Colonic mucosa (tissue), 4 donors: ENCODE measurements at regions not wholly inside any gene's neighbourhood (a gene's known extent, or its start where the extent isn't known, plus 50 kb on each side); places are given as distances from the start of the nearest gene placed in this dataset.

Experiments used
- DNase-seq: peaks from one replicate; pipeline ENCODE4 v3.0.0-alpha.2; 2020
- H3K27ac ChIP-seq: fragments of 200-600 bp; one replicate; pipeline ENCODE4 v1.8.0; 2021
- H3K27me3 ChIP-seq: fragments of 200-600 bp; one replicate; pipeline ENCODE4 v1.8.0; 2021
- H3K36me3 ChIP-seq: fragments of 200-600 bp; one replicate; pipeline ENCODE4 v1.8.0; 2021
- H3K4me1 ChIP-seq: fragments of 200-600 bp; one replicate; pipeline ENCODE4 v1.8.0; 2021; ENCODE audit warnings: mild to moderate bottlenecking
- H3K4me3 ChIP-seq: fragments of 200-600 bp; one replicate; pipeline ENCODE4 v1.8.0; 2021
- H3K9ac ChIP-seq, 2 donors: one replicate each; pipeline ENCODE4 v1.7.0; 2013; ENCODE audit warnings: control low read depth in 2 of 2, low read depth in 2 of 2, low read length in 2 of 2
- H3K9me3 ChIP-seq: fragments of 200-600 bp; one replicate; pipeline ENCODE4 v1.8.0; 2021
- CTCF ChIP-seq: fragments of 200-600 bp; IDR thresholded peaks from one replicate; pipeline ENCODE4 v1.8.0; 2022; ENCODE audit warnings: antibody characterized with exemption, mild to moderate bottlenecking
- intact Hi-C: fragments of 100-400 bp; cut with DNase I; formaldehyde crosslinking; loops from one replicate; pipeline ENCODE4 v1.14.1; 2022
- donor health status: healthy.
- donor health status: DM: no; HTN: no; CAD: no.
- donor health status: DM: no; HTN: no; CAD: no.

GRCh38 chr1:29984166-29984861, 739.1 kb downstream of the MATN1 start:
- Histone ChIP-seq H3K9ac (no peak overlapping the region), H3K4me3 (no peak overlapping the region), H3K4me1 (no peaks in the 10 kb centered on the region), H3K36me3 (no peaks in the 10 kb centered on the region), H3K9me3 (no peaks in the 10 kb centered on the region), H3K27ac (no peak overlapping the region), H3K27me3 (no peaks in the 10 kb centered on the region)
- intact Hi-C loops: no loop called here
- no peak for TF ChIP-seq CTCF
- DNase-seq: peak; percentile 15

GRCh38 chr1:29983321-29983720, 740.1 kb downstream of the MATN1 start:
- Histone ChIP-seq H3K27ac (no peak overlapping the region), H3K36me3 (no peaks in the 10 kb centered on the region), H3K27me3 (no peaks in the 10 kb centered on the region), H3K4me3 (no peak overlapping the region), H3K9ac (no peak overlapping the region), H3K4me1 (no peaks in the 10 kb centered on the region), H3K9me3 (no peaks in the 10 kb centered on the region)
- TF ChIP-seq CTCF: no peak
- peak; percentile 3 for DNase-seq
- intact Hi-C loops: no loop called here

GRCh38 chr1:29981586-29982239, 741.7 kb downstream of the MATN1 start:
- no peak for TF ChIP-seq CTCF
- H3K27ac ChIP-seq: no peak overlapping the region
- H3K4me3 ChIP-seq: no peak overlapping the region
- no peaks in the 10 kb centered on the region for H3K27me3 ChIP-seq
- H3K9ac ChIP-seq: no peak overlapping the region
- no peaks in the 10 kb centered on the region for H3K4me1 ChIP-seq
- intact Hi-C loops: no loop called here
- no peak for DNase-seq
- no peaks in the 10 kb centered on the region for H3K36me3 ChIP-seq
- no peaks in the 10 kb centered on the region for H3K9me3 ChIP-seq

- no peak overlapping the region for H3K9ac ChIP-seq
- no peaks in the 10 kb centered on the region for H3K4me1 ChIP-seq
- DNase-seq: no peak
- H3K4me3 ChIP-seq: no peak overlapping the region
- intact Hi-C loops: no loop called here
- H3K36me3 ChIP-seq: no peaks in the 10 kb centered on the region
- no peak for TF ChIP-seq CTCF
- no peaks in the 10 kb centered on the region for H3K27me3 ChIP-seq
- H3K27ac ChIP-seq: no peak overlapping the region
- H3K9me3 ChIP-seq: no peaks in the 10 kb centered on the region
Observed at GRCh38 chr1:29977550-29977949, 741.2 kb downstream of the PTPRU start.

GRCh38 chr1:29975036-29975694, 738.8 kb downstream of the PTPRU start:
- Histone ChIP-seq H3K27me3 (no peaks in the 10 kb centered on the region), H3K9me3 (no peaks in the 10 kb centered on the region), H3K36me3 (no peaks in the 10 kb centered on the region), H3K27ac (no peak overlapping the region), H3K4me3 (no peak overlapping the region), H3K9ac (no peak overlapping the region), H3K4me1 (no peaks in the 10 kb centered on the region)
- DNase-seq: no peak
- intact Hi-C loops: no loop called here
- TF ChIP-seq CTCF: no peak
